GM10248 (cell line): ENCODE measurements at regions not wholly inside any gene's neighbourhood (a gene's known extent, or its start where the extent isn't known, plus 50 kb on each side); places are given as distances from the start of the nearest gene placed in this dataset.

Source experiments
- CTCF ChIA-PET: fragments of 300-600 bp; sonication (Branson Sonifier 250); formaldehyde crosslinking; extraction: SDS; loops from one replicate; lab custom pipeline; 2021; ENCODE audit warnings: antibody characterized with exemption; lab: Yijun Ruan, JAX
- POLR2A ChIA-PET: fragments of 350-650 bp; sonication (Branson Sonifier 250); formaldehyde crosslinking; extraction: SDS; loops from one replicate; lab custom pipeline; 2020; ENCODE audit warnings: antibody characterized with exemption; lab: Yijun Ruan, JAX
- DNase-seq: peaks from one replicate; pipeline ENCODE4 v3.0.0; 2012; ENCODE audit errors: extremely low spot score
- TF ChIP-seq, protein P1 (sequence below): IDR thresholded peaks from 2 replicates; pipeline ENCODE4 v1.5.1; 2012; ENCODE audit warnings: mild to moderate bottlenecking, low read depth; ENCODE audit errors: extremely low read depth, missing control alignments, control extremely low read depth

DNA sequence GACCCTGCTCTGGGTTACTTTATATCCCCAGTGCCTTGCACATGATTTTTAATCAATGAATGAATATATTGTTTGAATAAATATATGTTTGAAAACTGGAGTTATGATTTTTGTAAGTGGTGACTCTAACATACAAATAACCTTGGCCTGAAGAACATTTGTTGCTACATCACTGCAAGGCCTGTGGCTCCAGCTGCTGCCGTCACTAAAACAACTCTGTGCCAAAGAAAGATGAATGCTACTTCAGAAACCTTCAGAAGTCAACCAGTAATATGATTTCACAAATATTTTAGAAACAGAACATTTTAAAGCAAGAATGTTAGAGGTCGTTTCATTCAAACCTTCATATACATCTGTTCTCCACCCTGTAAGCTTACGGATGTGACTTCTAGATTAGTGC, 60.6 kb upstream of the SEC16B start:
- DNase-seq = no peak
- ChIA-PET CTCF (interaction anchor here (0.7 to 8.0 kb wide), 9 partner anchors 10 to 270 kb away, joined by 3 to 85 read pairs (median 11); no protein-coding TSS in a partner anchor), POLR2A (no interaction called here)
- TF ChIP-seq, protein P1, sequence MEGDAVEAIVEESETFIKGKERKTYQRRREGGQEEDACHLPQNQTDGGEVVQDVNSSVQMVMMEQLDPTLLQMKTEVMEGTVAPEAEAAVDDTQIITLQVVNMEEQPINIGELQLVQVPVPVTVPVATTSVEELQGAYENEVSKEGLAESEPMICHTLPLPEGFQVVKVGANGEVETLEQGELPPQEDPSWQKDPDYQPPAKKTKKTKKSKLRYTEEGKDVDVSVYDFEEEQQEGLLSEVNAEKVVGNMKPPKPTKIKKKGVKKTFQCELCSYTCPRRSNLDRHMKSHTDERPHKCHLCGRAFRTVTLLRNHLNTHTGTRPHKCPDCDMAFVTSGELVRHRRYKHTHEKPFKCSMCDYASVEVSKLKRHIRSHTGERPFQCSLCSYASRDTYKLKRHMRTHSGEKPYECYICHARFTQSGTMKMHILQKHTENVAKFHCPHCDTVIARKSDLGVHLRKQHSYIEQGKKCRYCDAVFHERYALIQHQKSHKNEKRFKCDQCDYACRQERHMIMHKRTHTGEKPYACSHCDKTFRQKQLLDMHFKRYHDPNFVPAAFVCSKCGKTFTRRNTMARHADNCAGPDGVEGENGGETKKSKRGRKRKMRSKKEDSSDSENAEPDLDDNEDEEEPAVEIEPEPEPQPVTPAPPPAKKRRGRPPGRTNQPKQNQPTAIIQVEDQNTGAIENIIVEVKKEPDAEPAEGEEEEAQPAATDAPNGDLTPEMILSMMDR = no peak

DNA sequence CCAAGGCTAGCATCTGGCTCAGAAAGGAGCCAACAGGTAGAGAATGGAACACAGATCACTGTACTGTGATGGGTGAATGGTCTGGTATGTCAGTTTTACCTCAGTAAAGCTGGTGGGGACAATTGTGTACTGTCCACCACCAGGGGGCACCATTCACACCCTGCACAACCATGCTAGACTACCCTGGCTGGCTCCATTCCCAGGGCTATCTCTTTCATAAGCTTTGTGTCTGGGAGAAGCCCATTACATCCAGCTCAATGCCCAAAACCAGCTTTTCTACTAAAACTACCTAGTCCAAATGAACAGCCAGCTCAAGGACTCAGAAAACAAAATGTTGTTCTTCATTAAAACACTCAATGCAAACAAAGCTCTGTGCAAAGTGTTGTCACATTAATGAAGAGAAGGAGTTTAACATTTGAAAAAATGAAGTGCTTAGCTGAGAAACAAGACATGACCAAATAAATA, 62.0 kb upstream of the RASAL2 start:
- POLR2A ChIA-PET = no interaction called here
- TF ChIP-seq, protein P1 = peak; percentile 77
- DNase-seq = peak; percentile 74
- CTCF ChIA-PET = interaction anchor here (0.7 to 8.0 kb wide), 37 partner anchors 8 to 470 kb away, joined by 3 to 85 read pairs (median 4); no protein-coding TSS in a partner anchor

DNA sequence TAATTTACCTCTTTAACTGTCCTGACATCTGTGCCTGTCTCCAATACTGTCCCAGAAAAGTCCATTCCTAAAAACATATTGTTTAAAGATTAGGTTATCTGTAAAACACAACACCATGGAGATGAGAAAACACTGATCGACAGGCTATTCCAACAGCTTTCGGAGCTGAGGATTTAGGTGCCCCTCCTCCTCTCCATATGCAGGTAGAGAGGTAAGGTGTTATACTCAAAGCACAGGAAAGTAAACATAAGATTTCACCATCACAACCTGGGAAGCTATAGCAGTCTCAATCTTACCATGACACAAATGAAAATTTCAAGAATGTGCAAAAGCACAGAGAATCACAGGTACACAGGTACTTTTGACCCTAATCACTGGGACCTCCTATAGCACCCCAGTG, 60.9 kb upstream of the RASAL2 start:
- ChIA-PET POLR2A (no interaction called here), CTCF (interaction anchor here (1.0 to 8.0 kb wide), 8 partner anchors 17 to 161 kb away, joined by 3 to 85 read pairs (median 8); no protein-coding TSS in a partner anchor)
- TF ChIP-seq, protein P1 = no peak
- no peak for DNase-seq

DNA sequence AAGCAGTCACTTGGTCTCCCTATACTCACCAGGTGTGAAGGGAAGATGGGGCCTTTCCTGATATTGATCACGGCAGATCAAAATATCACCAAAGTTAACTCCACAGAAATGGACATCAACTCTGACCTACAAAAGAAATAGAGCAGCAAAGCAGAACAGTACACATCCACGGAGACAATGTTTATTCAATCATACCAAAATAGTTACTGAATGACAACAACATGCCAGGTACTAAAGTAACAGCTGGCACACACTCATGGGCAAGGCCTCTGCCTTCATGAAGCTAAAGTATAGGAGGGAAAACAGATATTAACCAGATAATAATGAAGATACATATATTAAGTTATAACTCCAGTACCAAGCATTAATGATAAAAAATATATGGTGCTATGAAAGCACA, 59.2 kb upstream of the RASAL2 start:
- TF ChIP-seq, protein P1 = no peak
- no peak for DNase-seq
- POLR2A ChIA-PET = no interaction called here
- CTCF ChIA-PET = interaction anchor here (1.4 to 8.0 kb wide), 2 partner anchors 26 to 154 kb away, joined by 4 to 85 read pairs; no protein-coding TSS in a partner anchor

DNA sequence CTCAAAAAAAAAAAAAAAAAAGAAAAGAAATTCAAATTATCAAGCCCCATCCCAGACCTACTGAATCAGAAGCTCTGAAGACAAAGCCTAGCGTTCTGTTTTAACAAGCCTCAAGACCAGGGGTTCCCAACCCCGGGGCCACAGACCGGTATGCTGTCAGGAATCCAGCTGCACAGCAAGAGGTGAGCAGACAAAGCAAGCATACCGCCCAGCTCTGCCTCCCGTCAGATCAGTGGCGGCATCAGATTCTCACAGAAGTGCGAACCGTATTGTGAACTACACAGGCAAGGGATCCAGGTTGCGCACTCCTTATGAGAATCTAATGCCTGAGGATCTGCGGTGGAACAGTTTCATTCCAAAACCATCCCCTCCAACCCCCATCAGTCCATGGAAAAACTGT, 57.8 kb upstream of the RASAL2 start:
- DNase-seq = no peak
- ChIA-PET CTCF (interaction anchor here (0.7 to 8.0 kb wide), 5 partner anchors 13 to 153 kb away, joined by 3 to 85 read pairs (median 3); no protein-coding TSS in a partner anchor), POLR2A (no interaction called here)
- TF ChIP-seq, protein P1 = no peak

DNA sequence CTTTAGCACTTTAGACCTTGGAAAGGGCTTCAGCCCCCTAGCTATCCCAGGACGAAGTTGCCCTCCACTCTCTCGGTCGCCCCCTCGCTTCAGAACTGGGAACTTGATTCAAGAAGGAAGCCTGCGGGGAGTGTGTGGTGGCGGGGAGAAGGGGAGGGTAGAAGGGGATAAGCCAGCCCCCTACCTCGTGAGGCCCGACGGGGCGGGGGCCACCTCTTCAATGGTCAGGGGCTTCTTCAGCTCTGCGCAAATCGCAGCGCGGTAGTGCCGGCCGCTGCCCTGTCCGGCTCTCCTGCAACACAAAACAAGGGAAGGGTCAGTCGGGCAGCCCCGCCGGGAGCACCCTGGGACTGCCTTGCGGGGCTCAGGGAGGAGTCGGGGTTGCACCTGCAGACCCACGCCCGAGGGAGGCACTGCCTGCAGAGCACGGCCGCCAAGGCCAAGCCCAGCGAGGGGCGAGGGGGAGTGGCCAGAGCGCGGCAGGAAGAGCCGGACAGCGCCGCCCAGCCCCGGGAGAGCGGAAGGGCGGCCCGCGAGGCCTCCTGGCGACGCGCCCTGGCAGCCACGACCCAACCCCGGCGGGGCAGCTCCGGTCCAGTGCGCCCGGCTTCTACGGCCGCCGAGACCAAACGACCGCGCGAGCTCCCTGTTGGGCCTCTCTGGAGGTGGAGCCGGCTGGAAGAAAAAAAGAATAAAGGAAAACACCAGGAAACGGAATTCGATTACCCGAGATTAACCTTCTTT, 56.2 kb upstream of the RASAL2 start:
- TF ChIP-seq, protein P1 = no peak
- CTCF ChIA-PET = interaction anchor here (1.1 kb wide), 1 partner anchor 11 kb away, joined by 3 read pairs; no protein-coding TSS in a partner anchor
- DNase-seq = peak; percentile 25
- POLR2A ChIA-PET = no interaction called here
